MCF 10A (cell line): ENCODE measurements at regions not wholly inside any gene's neighbourhood (a gene's known extent, or its start where the extent isn't known, plus 50 kb on each side); places are given as distances from the start of the nearest gene placed in this dataset.

Experiments
- BruUV-seq: library from RNA; stranded (reverse); fragments of 400-500 nt; replicated peaks from 2 replicates; lab custom pipeline; 2021; lab: Mats Ljungman, UMichigan
- CTCF ChIA-PET: fragments of 300-600 bp; sonication (Branson Sonifier 250); formaldehyde crosslinking; extraction: SDS; loops from one replicate; lab custom pipeline; 2021; ENCODE audit warnings: antibody characterized with exemption, inconsistent platforms; lab: Yijun Ruan, JAX
- POLR2A ChIA-PET: fragments of 300-600, 350-650 bp; sonication (Branson Sonifier 250); formaldehyde crosslinking; extraction: SDS; loops from one replicate; lab custom pipeline; 2020; ENCODE audit warnings: antibody characterized with exemption, inconsistent platforms; lab: Yijun Ruan, JAX
- DNase-seq: peaks from one replicate; pipeline ENCODE4 v3.0.0-alpha.2; 2018; ENCODE audit not compliant: unreplicated experiment
- H3K27ac Mint-ChIP-seq: one replicate; pipeline ENCODE4 v1.8.0; 2022; ENCODE audit warnings: mild to moderate bottlenecking, low read depth, mixed read lengths; ENCODE audit not compliant: unreplicated experiment
- H3K27me3 Mint-ChIP-seq: one replicate; pipeline ENCODE4 v1.8.0; 2022; ENCODE audit warnings: mixed read lengths; ENCODE audit not compliant: insufficient read depth, unreplicated experiment
- H3K36me3 Mint-ChIP-seq: one replicate; pipeline ENCODE4 v1.8.0; 2022; ENCODE audit warnings: mild to moderate bottlenecking, moderate library complexity, mixed read lengths; ENCODE audit not compliant: insufficient read depth, unreplicated experiment
- H3K4me1 Mint-ChIP-seq: one replicate; pipeline ENCODE4 v1.8.0; 2022; ENCODE audit warnings: mixed read lengths; ENCODE audit not compliant: insufficient read depth, unreplicated experiment
- H3K4me3 Mint-ChIP-seq: one replicate; pipeline ENCODE4 v1.8.0; 2022; ENCODE audit warnings: mild to moderate bottlenecking, moderate library complexity, mixed read lengths; ENCODE audit not compliant: unreplicated experiment
- H3K9me3 Mint-ChIP-seq: one replicate; pipeline ENCODE4 v1.8.0; 2022; ENCODE audit warnings: mixed read lengths; ENCODE audit not compliant: unreplicated experiment
- CTCF ChIP-seq: fragments of 200-600 bp; IDR thresholded peaks from one replicate; pipeline ENCODE4 v1.8.0; 2022; ENCODE audit warnings: antibody characterized with exemption, mild to moderate bottlenecking; ENCODE audit not compliant: unreplicated experiment
- intact Hi-C: fragments of 100-400 bp; cut with micrococcal nuclease; formaldehyde crosslinking; loops from 2 replicates; pipeline ENCODE4 v1.14.1; 2022

DNA sequence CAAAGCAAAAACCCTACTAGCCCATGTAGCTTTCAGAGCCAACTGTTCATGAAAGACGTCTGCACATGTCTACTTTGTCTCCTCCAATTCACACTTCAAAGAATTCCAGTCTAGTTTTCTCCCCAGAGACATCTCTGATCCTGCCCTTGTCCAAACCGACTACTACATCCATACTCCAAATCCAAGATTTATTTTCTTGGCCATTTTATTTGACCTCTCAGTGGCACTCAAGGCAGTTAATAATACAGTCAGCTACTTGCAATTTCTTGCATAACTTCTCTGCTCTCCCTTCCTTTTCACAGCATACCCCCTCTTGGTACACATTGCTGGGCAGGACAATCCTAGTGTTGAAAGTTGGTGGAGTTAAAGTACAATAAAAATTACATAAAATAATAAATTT lies 170.9 kb upstream of the INHBA start:
- no peak overlapping the region for H3K4me3 Mint-ChIP-seq
- no peak overlapping the region for H3K27ac Mint-ChIP-seq
- no peak for DNase-seq
- no peak for TF ChIP-seq CTCF
- no peaks in the 10 kb centered on the region for H3K9me3 Mint-ChIP-seq
- no TSS peak for BruUV-seq
- H3K36me3 Mint-ChIP-seq = no peaks in the 10 kb centered on the region
- peaks cover 24% of the 10 kb centered on the region for H3K27me3 Mint-ChIP-seq
- peaks cover 12% of the 10 kb centered on the region for H3K4me1 Mint-ChIP-seq
- ChIA-PET CTCF (interaction anchor here (0.6 to 0.7 kb wide), 2 partner anchors 15 to 27 kb away, joined by 3 read pairs; no protein-coding TSS in a partner anchor), POLR2A (no interaction called here)
- intact Hi-C loops = no loop called here

DNA sequence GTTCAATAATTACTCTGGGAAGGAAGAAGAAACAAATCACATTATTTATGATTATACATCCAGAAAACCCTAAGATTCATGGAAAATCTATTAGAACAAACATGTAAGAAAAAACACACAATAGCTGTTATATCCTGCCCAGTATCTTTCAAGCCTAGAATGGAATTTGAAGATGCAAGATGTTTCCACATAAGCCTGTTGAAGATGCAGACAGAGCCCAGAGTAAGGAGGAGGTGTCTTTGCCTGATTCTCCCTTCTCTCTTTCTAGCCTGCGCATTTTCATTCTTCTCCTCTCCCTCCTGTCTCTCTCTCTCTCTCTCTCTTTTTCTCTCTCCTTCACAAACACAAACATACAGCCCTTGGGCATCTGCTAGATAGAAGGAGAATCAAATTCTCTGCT lies 170.1 kb upstream of the INHBA start:
- intact Hi-C loops = no loop called here
- H3K27me3 Mint-ChIP-seq = peaks cover 24% of the 10 kb centered on the region
- H3K36me3 Mint-ChIP-seq = no peaks in the 10 kb centered on the region
- no peak overlapping the region for H3K4me3 Mint-ChIP-seq
- peaks cover 12% of the 10 kb centered on the region for H3K4me1 Mint-ChIP-seq
- no peak overlapping the region for H3K27ac Mint-ChIP-seq
- ChIA-PET POLR2A (interaction anchor here (0.8 kb wide), 1 partner anchor 77 kb away, joined by 3 read pairs; no protein-coding TSS in a partner anchor), CTCF (interaction anchor here (0.6 to 0.7 kb wide), 2 partner anchors 16 to 28 kb away, joined by 3 read pairs; no protein-coding TSS in a partner anchor)
- H3K9me3 Mint-ChIP-seq = no peaks in the 10 kb centered on the region
- DNase-seq = no peak
- no TSS peak for BruUV-seq
- no peak for TF ChIP-seq CTCF

DNA sequence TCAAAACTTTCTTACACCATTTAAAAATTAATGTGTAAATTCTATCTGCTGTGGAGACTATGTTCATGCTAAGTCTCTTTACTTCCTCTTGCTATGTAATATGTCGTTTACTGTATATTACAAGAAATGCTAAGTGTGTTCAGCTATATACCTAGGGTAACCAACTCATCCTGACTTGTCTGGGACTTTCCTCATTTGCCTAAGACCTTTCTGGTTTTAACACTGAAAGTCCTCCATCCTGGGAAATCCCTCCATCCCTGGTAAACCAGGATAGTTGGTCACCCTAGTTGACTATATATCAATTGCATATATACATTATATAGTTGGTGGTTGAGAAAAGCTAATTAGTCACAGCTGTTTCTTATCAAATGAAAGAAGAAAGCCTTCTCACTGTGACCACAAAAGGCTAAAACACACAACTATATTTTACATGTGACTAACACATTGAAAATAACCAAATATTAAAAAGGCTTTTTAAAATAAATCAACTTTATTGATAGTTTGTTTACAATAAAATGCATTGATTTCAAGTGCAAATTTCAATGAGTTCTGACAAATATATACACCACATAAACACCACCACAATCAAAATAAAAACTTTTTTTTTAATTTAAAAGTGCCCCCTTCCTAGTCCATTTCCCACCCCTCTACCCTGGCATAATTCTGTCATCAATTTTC lies 167.7 kb upstream of the INHBA start:
- intact Hi-C loops = no loop called here
- peaks cover 12% of the 10 kb centered on the region for H3K4me1 Mint-ChIP-seq
- POLR2A ChIA-PET = interaction anchor here (1.3 kb wide), 1 partner anchor 16 kb away, joined by 4 read pairs; no protein-coding TSS in a partner anchor

More for the DNA sequence above, 167.7 kb upstream of the INHBA start:
- CTCF ChIA-PET = interaction anchor here (0.6 kb wide), 1 partner anchor 1446 kb away, joined by 3 read pairs; no protein-coding TSS in a partner anchor
- BruUV-seq = no TSS peak
- no peak for TF ChIP-seq CTCF
- Mint-ChIP-seq H3K27ac (no peak overlapping the region), H3K27me3 (peaks cover 23% of the 10 kb centered on the region), H3K4me3 (no peak overlapping the region), H3K9me3 (no peaks in the 10 kb centered on the region), H3K36me3 (no peaks in the 10 kb centered on the region)
- no peak for DNase-seq
